AG09309 (cell line): ENCODE measurements at regions not wholly inside any gene's neighbourhood (a gene's known extent, or its start where the extent isn't known, plus 50 kb on each side); places are given as distances from the start of the nearest gene placed in this dataset.

ENCODE experiments used
- DNase-seq: peaks from one replicate; pipeline ENCODE4 v3.0.0-alpha.2; 2010; ENCODE audit warnings: low read depth
- H3K4me3 ChIP-seq: 2 replicates; pipeline ENCODE4 v1.5.1; 2011; ENCODE audit warnings: mild to moderate bottlenecking, low read depth, low read length, moderate library complexity; ENCODE audit not compliant: control insufficient read depth
- TF ChIP-seq, protein P1 (sequence below): IDR thresholded peaks from 2 replicates; pipeline ENCODE4 v1.5.1; 2011; ENCODE audit warnings: mild to moderate bottlenecking, low read depth, low read length, inconsistent platforms; ENCODE audit not compliant: insufficient read depth, control insufficient read depth; ENCODE audit errors: missing control alignments

DNA sequence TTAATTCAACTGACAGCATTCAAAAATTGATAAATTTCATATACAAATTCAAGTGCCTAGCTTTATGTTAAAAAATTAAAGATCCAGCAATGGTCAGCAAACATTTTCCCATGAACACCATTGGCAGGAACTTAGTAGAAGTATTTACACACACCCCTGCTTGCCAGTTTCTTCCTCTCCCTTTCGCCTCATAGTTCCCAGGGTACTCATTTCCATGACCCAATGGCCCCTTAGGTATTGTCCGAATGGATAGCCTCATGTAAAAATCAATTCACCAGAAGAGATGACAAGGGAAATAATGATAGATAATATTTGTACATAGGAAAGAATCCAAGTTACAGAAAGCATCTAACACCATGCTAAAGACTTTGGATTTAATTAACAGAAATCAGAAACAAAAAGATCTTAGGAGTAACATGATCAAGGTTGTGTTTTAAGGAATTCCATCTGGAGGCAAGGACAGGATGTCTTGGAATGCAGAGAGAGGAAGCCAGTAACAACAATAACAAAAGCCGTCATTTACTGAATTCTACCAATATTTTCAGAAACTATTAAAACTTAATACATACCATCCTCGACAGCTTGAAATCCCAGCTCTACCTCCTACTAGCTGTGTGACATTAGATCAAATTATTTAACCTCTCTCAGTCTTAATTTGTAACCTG lies 423.0 kb downstream of the IRS1 start:
- TF ChIP-seq, protein P1, sequence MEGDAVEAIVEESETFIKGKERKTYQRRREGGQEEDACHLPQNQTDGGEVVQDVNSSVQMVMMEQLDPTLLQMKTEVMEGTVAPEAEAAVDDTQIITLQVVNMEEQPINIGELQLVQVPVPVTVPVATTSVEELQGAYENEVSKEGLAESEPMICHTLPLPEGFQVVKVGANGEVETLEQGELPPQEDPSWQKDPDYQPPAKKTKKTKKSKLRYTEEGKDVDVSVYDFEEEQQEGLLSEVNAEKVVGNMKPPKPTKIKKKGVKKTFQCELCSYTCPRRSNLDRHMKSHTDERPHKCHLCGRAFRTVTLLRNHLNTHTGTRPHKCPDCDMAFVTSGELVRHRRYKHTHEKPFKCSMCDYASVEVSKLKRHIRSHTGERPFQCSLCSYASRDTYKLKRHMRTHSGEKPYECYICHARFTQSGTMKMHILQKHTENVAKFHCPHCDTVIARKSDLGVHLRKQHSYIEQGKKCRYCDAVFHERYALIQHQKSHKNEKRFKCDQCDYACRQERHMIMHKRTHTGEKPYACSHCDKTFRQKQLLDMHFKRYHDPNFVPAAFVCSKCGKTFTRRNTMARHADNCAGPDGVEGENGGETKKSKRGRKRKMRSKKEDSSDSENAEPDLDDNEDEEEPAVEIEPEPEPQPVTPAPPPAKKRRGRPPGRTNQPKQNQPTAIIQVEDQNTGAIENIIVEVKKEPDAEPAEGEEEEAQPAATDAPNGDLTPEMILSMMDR, result no peak
- no peak overlapping the region for H3K4me3 ChIP-seq
- DNase-seq, result no peak

DNA sequence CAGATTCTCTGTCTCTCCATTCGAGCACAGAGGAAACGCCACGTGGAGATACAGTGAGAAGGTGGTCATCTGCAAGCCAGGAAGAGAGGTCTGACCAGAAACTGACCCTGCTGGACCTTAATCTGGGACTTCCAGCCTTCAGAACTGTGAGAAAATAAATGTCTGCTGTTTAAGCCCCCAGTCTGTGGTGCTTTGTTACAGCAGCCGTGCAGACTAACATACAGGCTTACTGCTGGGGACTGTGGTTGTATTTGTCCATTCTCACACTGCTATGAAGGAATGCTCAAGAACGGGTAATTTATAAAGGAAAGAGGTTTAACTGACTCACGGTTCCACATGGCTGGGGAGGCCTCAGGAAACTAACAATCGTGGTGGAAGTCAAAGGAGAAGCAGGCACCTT lies 432.7 kb downstream of the IRS1 start:
- TF ChIP-seq, protein P1, result no peak
- no peak overlapping the region for H3K4me3 ChIP-seq
- no peak for DNase-seq

DNA sequence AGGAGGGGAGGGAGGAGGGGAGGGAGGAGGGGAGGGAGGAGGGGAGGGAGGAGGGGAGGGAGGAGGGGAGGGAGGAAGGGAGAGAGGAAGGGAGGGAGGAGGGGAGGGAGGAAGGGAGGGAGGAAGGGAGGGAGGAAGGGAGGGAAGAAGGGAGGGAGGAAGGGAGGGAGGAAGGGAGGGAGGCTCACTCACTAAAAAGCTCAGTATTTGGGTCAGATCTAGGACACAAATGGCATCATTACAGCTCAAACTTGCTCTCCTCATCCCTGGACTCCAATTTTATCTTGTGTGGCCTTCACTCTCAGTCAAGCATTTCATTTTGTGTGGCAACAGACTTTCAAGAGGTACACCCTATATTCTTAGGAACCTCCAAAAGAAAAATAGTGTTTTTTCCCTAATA lies 435.4 kb downstream of the IRS1 start:
- no peak overlapping the region for H3K4me3 ChIP-seq
- DNase-seq, result no peak
- TF ChIP-seq, protein P1, result no peak

DNA sequence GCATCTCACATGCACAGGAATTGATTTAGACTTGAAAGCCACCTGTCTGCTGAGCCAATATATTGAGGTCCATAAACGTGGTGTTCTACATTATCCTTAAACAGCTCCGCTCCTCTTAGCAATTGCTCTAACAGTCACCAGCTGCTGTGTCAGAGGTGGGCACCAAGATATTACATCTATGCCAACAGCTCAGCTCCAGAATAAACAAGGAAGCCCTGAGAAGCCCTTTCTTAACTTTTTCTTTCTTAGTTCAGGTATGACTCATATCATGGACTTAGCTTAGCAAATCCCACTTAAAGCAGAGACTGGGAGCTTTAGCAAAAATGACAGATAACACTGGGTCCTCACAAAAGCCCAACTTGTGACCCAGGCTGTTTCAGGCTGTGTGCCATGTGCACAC lies 436.6 kb downstream of the IRS1 start:
- no peak overlapping the region for H3K4me3 ChIP-seq
- TF ChIP-seq, protein P1, result no peak
- no peak for DNase-seq

DNA sequence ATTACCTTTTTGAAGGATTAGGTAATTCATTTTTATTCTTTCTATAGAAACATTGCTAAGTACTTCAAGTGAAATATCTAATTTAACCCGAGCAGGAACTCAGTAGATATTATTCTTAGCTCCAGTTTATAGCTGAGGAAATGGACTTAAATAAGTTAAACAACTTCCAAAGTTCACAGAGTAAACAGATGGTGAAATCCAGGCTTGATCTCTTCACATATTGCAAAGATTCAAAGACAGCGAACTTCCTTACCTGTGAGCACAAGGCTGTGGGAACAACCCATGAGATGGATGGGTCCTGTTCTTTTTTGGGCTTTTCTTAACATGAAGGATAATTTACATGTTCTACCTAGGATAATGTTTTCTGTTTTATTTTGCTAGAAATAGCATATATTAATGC lies 439.0 kb downstream of the IRS1 start:
- no peak overlapping the region for H3K4me3 ChIP-seq
- no peak for DNase-seq
- TF ChIP-seq, protein P1, result no peak

DNA sequence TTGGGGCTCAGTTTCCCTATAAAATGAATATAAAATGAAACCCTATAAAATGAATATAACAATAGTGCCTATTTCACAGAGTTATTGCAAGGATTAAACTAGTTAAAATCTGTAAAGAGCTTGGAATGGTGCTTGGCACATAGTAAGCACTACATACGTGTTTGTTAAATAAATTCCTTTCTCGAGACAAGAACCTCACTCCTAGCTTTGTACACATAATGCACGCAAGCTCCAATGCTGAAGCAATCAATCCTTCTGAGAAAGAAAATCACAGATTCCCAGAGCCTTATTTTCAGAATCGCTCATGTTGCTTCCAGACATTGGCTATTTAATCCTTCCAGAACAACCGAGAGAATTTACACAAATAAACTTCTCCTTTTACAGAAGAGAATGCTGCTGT lies 440.9 kb downstream of the IRS1 start:
- DNase-seq, result no peak
- H3K4me3 ChIP-seq, result no peak overlapping the region
- TF ChIP-seq, protein P1, result no peak
